Tibial nerve (tissue), 4 donors: ENCODE measurements at regions not wholly inside any gene's neighbourhood (a gene's known extent, or its start where the extent isn't known, plus 50 kb on each side); places are given as distances from the start of the nearest gene placed in this dataset.

Experiments
- EP300 ChIP-seq, 2 donors: sonication (generic); formaldehyde crosslinking; IDR thresholded peaks; one replicate each; pipeline ENCODE4 v1.6.1; 2017; ENCODE audit warnings: antibody characterized with exemption in 2 of 2, mild to moderate bottlenecking in 1 of 2
- POLR2A ChIP-seq, 2 donors: fragments of 450-650 bp; IDR thresholded peaks; one replicate each; pipeline ENCODE4 v1.6.1; 2017; ENCODE audit warnings: antibody characterized with exemption in 2 of 2, mild to moderate bottlenecking in 2 of 2, moderate library complexity in 2 of 2
- TF ChIP-seq, protein P1 (sequence below), 5 experiments: fragments of 200-600 bp in 3 of 5; fragments of 450-650 bp in 2 of 5; sonication (generic) in 3 of 5; IDR thresholded peaks; one replicate each; pipeline ENCODE4 v1.5.1; 2016 to 2019; ENCODE audit warnings: antibody characterized with exemption in 5 of 5, mild to moderate bottlenecking in 3 of 5, moderate library complexity in 2 of 5

DNA sequence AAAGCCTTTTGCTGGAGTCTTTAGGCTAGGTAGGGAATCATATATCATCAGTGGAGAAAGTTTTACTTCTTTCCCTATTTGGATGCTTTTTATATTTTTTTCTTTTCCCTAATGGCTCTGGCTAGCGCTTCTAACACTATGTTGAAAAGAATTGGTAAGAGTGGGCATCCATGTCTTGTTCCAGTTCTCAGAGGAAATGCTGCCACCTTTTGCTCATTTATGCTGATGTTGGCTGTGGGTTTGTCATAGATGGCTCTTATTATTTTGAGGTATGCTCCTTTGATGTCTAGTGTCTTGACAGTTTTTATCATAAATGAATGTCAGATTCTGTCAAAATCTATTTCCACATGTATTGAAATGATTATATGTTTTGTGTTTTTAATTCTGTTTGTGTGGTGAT, 1544.1 kb downstream of the REEP3 start:
- TF ChIP-seq, protein P1, sequence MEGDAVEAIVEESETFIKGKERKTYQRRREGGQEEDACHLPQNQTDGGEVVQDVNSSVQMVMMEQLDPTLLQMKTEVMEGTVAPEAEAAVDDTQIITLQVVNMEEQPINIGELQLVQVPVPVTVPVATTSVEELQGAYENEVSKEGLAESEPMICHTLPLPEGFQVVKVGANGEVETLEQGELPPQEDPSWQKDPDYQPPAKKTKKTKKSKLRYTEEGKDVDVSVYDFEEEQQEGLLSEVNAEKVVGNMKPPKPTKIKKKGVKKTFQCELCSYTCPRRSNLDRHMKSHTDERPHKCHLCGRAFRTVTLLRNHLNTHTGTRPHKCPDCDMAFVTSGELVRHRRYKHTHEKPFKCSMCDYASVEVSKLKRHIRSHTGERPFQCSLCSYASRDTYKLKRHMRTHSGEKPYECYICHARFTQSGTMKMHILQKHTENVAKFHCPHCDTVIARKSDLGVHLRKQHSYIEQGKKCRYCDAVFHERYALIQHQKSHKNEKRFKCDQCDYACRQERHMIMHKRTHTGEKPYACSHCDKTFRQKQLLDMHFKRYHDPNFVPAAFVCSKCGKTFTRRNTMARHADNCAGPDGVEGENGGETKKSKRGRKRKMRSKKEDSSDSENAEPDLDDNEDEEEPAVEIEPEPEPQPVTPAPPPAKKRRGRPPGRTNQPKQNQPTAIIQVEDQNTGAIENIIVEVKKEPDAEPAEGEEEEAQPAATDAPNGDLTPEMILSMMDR (IDR thresholded peaks at IDR 0.05), result no peak
- no peak for TF ChIP-seq EP300 (IDR thresholded peaks at IDR 0.05)
- no peak for TF ChIP-seq POLR2A (IDR thresholded peaks at IDR 0.05)
